TTC549 (cell line): ENCODE measurements at regions not wholly inside any gene's neighbourhood (a gene's known extent, or its start where the extent isn't known, plus 50 kb on each side); places are given as distances from the start of the nearest gene placed in this dataset.
"Not testable (repeated sequence)": the region's sequence is repeated elsewhere in the genome, so short reads cannot be mapped to it uniquely, and the experiment has no call there.

ENCODE experiments used
- FAIRE-seq: peaks from 2 replicates; lab custom pipeline; 2012; peaks lifted over from hg19 to GRCh38; lab: Jason Lieb, UNC

- FAIRE-seq, result no peak
Observed at GRCh38 chr6:27772261-27773001, 139.8 kb downstream of the OR2B2 start.

- FAIRE-seq, result no peak
Observed at GRCh38 chr6:27771235-27771634, 141.0 kb downstream of the OR2B2 start.

- no peak for FAIRE-seq
Observed at GRCh38 chr6:27770724-27771123, 141.5 kb downstream of the OR2B2 start.

GRCh38 chr6:27768556-27768955, 143.6 kb downstream of the OR2B2 start:
- FAIRE-seq, result no peak

GRCh38 chr6:27767851-27768250, 144.3 kb downstream of the OR2B2 start:
- FAIRE-seq, result no peak

GRCh38 chr6:27766405-27766804, 145.8 kb downstream of the OR2B2 start:
- FAIRE-seq, result no peak

GRCh38 chr6:27765028-27765590, 147.1 kb downstream of the OR2B2 start:
- FAIRE-seq, result no peak

GRCh38 chr6:27761391-27761790, 150.8 kb downstream of the OR2B2 start:
- no peak for FAIRE-seq

- no peak for FAIRE-seq
Observed at GRCh38 chr6:27760464-27760863, 151.7 kb downstream of the OR2B2 start.

GRCh38 chr6:27759930-27760329, 152.3 kb downstream of the OR2B2 start:
- FAIRE-seq, result no peak

GRCh38 chr6:27758491-27758890, 153.7 kb downstream of the OR2B2 start:
- FAIRE-seq, result no peak

- FAIRE-seq, result no peak
Observed at GRCh38 chr6:27757307-27757706, 154.9 kb downstream of the OR2B2 start.

- no peak for FAIRE-seq
Observed at GRCh38 chr6:27755768-27756167, 156.4 kb downstream of the OR2B2 start.

- FAIRE-seq, result no peak
Observed at GRCh38 chr6:27754408-27754782, 157.8 kb downstream of the OR2B2 start.

- FAIRE-seq, result peak; percentile 90
Observed at GRCh38 chr6:27753668-27754407, 158.4 kb downstream of the OR2B2 start.

GRCh38 chr6:27752038-27752885, 159.9 kb downstream of the OR2B2 start:
- peak; percentile 93 for FAIRE-seq

GRCh38 chr6:27748661-27749060, 163.5 kb downstream of the OR2B2 start:
- no peak for FAIRE-seq

- FAIRE-seq, result no peak
Observed at GRCh38 chr6:27747637-27748036, 164.6 kb downstream of the OR2B2 start.

GRCh38 chr6:27746860-27747259, 165.3 kb downstream of the OR2B2 start:
- not testable (repeated sequence) for FAIRE-seq

GRCh38 chr6:27743787-27744186, 168.4 kb downstream of the OR2B2 start:
- no peak for FAIRE-seq

- no peak for FAIRE-seq
Observed at GRCh38 chr6:27742833-27743573, 169.2 kb downstream of the OR2B2 start.

- not testable (repeated sequence) for FAIRE-seq
Observed at GRCh38 chr6:27739902-27740301, 172.3 kb downstream of the OR2B2 start.
